ENCODE measurements at regions not wholly inside any gene's neighbourhood (a gene's known extent, or its start where the extent isn't known, plus 50 kb on each side); places are given as distances from the start of the nearest gene placed in this dataset.

DNA sequence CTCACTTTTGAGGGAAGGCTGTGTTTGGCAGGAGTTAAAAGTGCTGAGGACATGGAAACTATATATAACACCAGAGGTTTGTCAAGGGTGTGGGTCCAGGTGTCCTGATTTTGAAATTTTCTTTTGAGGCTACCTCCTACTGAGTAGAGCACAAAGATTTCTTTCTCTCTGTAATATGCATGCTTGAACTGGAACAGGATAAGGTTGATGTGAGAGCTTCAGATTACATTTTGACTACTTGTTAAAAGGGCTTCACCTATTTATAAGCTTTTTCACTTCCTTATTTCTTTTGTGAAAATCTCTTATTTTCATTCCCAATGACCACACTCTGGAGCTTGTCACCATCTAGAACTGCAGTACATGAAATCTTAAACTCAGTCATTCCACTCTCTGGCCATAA is 59.8 kb upstream of the PLA2G4A start:
- ChIA-PET POLR2A (no interaction called here), CTCF (interaction anchor here (1.4 kb wide), 1 partner anchor 12 kb away, joined by 3 read pairs; no protein-coding TSS in a partner anchor)
- no peaks in the 10 kb centered on the region for H3K4me1 ChIP-seq (ENCODE audit: control insufficient read depth in 1 of 2, insufficient read depth in 2 of 2, low read depth in 1 of 2, low read length in 1 of 2)
- H3K4me2 ChIP-seq, result no peak overlapping the region
- no peaks in the 10 kb centered on the region for H3F3A ChIP-seq (replicated peaks; ENCODE audit: insufficient read depth)
- no peak for DNase-seq
- no peaks in the 10 kb centered on the region for H3K9me2 ChIP-seq
- no peak overlapping the region for H3K4me3 ChIP-seq (ENCODE audit: low read depth in 2 of 2, low read length in 1 of 2)
- no peak overlapping the region for H3K9ac ChIP-seq
- TF ChIP-seq FOXM1 (IDR thresholded peaks at IDR 0.05; ENCODE audit: low read depth) (no peak), MXI1 (IDR thresholded peaks at IDR 0.05; ENCODE audit: low read depth, low read length) (no peak), ELF1 (IDR thresholded peaks at IDR 0.05) (no peak), RXRA (IDR thresholded peaks at IDR 0.05; ENCODE audit: borderline replicate concordance, low read depth) (no peak), TEAD4 (IDR thresholded peaks at IDR 0.05; ENCODE audit: borderline replicate concordance, insufficient read depth) (no peak), GABPA (IDR thresholded peaks at IDR 0.05; ENCODE audit: low read depth) (no peak), ZBTB33 (IDR thresholded peaks at IDR 0.05; ENCODE audit: borderline replicate concordance, low read depth) (no peak), FOSL2 (IDR thresholded peaks at IDR 0.05; ENCODE audit: borderline replicate concordance, low read depth) (no peak), USF1 (IDR thresholded peaks at IDR 0.05; ENCODE audit: borderline replicate concordance, low read depth) (no peak), JUND (IDR thresholded peaks at IDR 0.05) (no peak), POLR2AphosphoS5 (IDR thresholded peaks at IDR 0.05; ENCODE audit: low read depth, low read length) (no peak), GATA2 (CRISPR knock-in tag; IDR thresholded peaks at IDR 0.05) (no peak), TAF1 (IDR thresholded peaks at IDR 0.05; ENCODE audit: borderline replicate concordance, low read depth, low read length) (no peak), FOXJ3 (CRISPR knock-in tag; IDR thresholded peaks at IDR 0.05) (no peak)
- TF ChIP-seq, protein P1, sequence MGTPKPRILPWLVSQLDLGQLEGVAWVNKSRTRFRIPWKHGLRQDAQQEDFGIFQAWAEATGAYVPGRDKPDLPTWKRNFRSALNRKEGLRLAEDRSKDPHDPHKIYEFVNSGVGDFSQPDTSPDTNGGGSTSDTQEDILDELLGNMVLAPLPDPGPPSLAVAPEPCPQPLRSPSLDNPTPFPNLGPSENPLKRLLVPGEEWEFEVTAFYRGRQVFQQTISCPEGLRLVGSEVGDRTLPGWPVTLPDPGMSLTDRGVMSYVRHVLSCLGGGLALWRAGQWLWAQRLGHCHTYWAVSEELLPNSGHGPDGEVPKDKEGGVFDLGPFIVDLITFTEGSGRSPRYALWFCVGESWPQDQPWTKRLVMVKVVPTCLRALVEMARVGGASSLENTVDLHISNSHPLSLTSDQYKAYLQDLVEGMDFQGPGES (IDR thresholded peaks at IDR 0.05; ENCODE audit: low read depth, low read length), result no peak
- TF ChIP-seq, protein P2, sequence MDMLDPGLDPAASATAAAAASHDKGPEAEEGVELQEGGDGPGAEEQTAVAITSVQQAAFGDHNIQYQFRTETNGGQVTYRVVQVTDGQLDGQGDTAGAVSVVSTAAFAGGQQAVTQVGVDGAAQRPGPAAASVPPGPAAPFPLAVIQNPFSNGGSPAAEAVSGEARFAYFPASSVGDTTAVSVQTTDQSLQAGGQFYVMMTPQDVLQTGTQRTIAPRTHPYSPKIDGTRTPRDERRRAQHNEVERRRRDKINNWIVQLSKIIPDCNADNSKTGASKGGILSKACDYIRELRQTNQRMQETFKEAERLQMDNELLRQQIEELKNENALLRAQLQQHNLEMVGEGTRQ (IDR thresholded peaks at IDR 0.05; ENCODE audit: borderline replicate concordance, low read depth, low read length), result no peak
- TF ChIP-seq, protein P3, sequence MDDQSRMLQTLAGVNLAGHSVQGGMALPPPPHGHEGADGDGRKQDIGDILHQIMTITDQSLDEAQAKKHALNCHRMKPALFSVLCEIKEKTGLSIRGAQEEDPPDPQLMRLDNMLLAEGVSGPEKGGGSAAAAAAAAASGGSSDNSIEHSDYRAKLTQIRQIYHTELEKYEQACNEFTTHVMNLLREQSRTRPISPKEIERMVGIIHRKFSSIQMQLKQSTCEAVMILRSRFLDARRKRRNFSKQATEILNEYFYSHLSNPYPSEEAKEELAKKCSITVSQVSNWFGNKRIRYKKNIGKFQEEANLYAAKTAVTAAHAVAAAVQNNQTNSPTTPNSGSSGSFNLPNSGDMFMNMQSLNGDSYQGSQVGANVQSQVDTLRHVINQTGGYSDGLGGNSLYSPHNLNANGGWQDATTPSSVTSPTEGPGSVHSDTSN (IDR thresholded peaks at IDR 0.05), result no peak
- H3K79me2 ChIP-seq (ENCODE audit: insufficient read depth), result no peaks in the 10 kb centered on the region
- no peaks in the 10 kb centered on the region for H3K36me3 ChIP-seq (replicated peaks in 1 of 2; ENCODE audit: control insufficient read depth in 1 of 2, insufficient read depth in 2 of 2, low read length in 1 of 2)
- H2AFZ ChIP-seq (ENCODE audit: low read depth), result no peak overlapping the region
- no peaks in the 10 kb centered on the region for H3K9me3 ChIP-seq
- no peak overlapping the region for H3K27ac ChIP-seq (ENCODE audit: low read depth in 2 of 2, low read length in 1 of 2)
- H4K20me1 ChIP-seq (ENCODE audit: insufficient read depth), result no peaks in the 10 kb centered on the region
- no peaks in the 10 kb centered on the region; the same call in 1 of the 2 replicates for H3K27me3 ChIP-seq (ENCODE audit: insufficient read depth)

All from SK-N-SH (cell line).